ENCODE measurements at regions not wholly inside any gene's neighbourhood (a gene's known extent, or its start where the extent isn't known, plus 50 kb on each side); places are given as distances from the start of the nearest gene placed in this dataset.

DNA sequence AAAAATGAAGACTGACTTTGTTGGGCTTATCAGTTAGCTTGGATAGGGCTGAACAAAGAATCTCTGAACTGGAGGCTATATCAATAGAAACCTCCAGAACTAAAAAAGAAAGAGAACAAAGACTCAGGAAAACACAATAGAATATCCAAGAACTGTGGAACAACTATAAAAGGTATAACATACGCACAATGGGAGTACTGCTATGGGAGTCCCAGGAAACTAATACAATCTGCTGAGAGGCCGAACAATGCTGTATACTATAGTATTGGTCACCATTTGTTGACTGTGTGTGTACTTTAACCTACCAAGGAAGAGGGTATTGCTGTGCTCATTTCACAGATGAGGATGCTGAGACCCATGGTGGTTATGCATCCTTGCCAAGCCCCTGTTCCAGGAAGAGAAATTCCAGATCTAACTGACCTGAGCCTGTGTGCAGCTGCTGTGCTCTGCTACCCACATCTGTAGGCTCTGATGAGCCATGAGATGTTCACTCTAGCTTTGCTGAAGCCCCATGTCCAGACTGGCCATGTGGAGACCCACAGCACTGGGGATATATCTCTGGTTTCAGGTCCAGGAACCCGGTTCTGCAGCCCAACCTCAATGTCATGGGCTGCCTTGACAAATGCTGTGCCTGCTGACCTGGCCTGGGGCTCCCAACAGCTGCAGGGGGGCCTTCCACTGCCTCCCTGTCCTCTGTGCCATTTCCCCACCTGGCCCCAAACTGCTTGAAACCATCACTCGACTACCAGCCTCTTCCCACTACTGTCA, 254.3 kb upstream of the TNRC6C start:
- no peak for DNase-seq (ENCODE audit: extremely low read depth in 1 of 2, low read depth in 1 of 2)

DNA sequence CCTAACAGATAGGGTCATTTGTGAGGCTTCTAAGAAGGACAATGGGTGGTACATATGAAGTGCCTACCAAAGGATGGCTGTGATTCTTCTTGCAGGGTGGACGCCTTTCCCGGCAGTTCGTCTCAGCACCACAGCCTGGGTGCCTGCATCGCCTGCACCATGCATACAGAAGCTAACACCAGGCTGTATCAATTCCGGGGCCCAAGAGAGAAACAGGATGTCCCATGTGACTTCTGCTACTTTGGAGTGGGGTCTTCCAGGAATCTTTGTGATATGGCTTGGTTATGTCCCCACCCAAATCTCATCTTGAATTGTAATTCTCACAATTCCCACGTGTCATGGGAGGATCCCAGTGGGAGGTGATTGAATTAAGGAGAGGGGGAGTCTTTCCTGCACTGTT, 251.6 kb upstream of the TNRC6C start:
- DNase-seq (ENCODE audit: extremely low read depth in 1 of 2, low read depth in 1 of 2): no peak

DNA sequence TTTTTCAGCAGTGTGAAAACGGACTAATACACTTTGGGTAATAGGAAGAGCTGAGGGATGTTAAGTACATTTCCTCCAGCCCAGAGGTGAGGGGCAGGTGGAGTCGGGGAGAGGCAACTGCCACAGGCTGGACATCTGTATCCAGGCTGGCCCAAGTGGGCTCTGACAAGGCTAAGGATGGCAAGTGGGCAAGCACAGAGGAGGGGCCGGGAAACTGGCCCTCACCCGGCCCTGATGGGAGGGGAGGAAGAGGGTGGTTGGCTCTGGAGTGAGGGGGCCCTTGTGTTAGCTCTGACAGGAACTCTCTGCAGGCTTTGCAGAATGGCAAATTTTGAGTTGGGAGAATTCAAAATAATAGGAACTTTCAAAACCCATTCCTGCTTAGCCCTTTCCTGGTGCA, 251.0 kb upstream of the TNRC6C start:
- no peak for DNase-seq (ENCODE audit: extremely low read depth in 1 of 2, low read depth in 1 of 2)

DNA sequence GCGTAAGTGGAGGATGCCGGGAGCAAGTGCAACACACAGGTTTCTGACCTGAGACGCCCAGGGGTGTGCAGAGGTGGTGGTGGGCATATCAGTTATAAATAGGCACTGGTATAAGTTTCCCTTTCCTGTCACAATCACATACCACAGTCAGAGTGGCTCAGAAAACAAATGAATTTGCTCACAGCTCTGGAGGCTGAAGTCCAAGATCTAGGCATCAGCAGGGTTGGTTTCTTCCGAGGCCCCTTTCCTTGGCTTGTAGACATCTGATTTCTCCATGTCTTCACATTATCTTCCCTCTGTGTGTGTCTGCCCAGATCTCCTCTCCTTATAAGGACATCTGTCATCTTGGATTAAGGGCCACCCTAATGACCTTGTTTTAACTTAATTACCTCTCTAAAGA, 250.5 kb upstream of the TNRC6C start:
- DNase-seq (ENCODE audit: extremely low read depth in 1 of 2, low read depth in 1 of 2): no peak

DNA sequence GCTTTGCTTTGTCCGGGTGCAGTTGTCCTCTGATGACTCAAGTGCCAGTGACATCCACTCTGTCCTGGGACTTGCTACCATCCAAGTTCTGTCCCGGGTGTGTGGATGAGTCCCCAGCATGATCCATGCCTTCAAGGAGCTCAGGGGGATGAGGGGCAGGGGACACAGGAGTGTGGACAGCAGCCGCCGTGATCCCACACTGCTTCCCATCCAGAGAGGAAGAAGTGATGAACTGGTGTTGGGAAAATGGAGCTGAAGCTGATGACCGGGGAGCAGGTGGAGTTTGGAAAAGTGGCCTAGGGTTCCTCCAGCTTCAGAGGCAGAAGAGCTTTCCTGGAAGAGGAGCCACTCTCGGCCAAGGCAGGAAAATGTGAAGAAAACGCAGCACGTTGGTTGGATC, 249.6 kb upstream of the TNRC6C start:
- DNase-seq (ENCODE audit: extremely low read depth in 1 of 2, low read depth in 1 of 2): no peak

DNA sequence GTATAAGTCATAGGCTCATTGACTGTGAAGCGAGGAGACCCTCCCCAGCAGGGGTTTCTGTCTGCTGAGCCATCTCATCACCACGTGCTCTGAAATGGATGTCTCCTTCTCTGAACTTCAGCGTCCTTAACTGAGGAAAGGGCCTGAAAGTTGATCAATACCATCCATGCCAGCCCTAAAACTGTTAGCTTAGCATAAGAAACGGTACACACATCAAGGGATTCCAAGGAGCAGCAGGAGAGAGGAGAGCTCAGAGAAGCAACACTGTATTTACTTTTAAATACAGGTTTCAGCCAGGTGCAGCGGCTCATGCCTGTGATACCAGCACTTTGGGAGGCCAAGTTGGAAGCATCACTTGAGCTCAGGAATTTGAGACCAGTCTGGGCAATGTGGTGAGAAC, 248.9 kb upstream of the TNRC6C start:
- no peak for DNase-seq (ENCODE audit: extremely low read depth in 1 of 2, low read depth in 1 of 2)

DNA sequence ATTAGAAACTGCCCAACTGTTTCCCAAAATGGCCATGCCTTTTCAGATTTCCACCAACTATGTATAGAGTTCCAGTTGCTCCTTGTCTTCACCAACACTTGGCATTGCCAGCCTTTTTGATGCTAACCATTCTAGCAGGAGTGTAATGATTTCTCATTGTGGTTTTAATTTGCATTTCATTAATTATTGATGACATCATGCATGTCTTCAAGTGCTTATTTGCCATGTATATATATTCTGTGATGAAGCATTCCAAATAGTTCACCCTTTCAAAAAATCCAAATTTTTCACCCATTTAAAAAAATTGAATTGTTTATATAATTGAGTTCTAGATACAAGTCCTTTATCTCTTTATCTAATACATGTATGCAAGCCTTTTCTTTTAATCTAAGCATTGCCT, 245.9 kb upstream of the TNRC6C start:
- no peak for DNase-seq (ENCODE audit: extremely low read depth in 1 of 2, low read depth in 1 of 2)

DNA sequence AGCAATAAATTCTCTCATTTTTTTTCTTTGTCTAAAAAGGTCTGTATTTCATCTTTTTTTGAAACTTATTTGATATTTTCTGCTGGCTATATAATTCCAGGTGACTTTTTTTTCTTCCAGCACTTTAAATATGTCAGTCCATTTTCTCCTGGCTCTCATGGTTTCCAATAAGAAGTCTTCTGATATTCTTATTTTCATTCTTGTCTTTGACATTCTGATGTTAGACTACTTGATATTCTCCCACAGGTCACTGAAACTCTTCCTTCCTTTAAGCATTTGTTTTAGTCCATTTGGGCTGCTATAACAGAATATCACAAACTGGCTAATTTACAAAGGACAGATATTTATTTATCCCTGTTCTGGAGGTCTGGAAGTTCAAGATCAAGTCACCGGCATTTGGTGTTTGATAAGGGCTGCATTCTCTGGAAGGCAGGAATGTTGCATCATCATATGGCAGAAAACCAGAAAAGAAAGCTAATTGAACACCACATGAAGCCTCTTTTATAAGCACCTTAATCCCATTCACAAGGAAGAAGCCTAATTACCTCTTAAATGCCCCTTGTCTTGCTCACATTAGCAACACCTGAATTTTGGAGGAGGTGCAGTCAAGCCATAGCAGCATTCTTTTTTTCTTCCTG, 242.1 kb upstream of the TNRC6C start:
- no peak for DNase-seq (ENCODE audit: extremely low read depth in 1 of 2, low read depth in 1 of 2)

DNA sequence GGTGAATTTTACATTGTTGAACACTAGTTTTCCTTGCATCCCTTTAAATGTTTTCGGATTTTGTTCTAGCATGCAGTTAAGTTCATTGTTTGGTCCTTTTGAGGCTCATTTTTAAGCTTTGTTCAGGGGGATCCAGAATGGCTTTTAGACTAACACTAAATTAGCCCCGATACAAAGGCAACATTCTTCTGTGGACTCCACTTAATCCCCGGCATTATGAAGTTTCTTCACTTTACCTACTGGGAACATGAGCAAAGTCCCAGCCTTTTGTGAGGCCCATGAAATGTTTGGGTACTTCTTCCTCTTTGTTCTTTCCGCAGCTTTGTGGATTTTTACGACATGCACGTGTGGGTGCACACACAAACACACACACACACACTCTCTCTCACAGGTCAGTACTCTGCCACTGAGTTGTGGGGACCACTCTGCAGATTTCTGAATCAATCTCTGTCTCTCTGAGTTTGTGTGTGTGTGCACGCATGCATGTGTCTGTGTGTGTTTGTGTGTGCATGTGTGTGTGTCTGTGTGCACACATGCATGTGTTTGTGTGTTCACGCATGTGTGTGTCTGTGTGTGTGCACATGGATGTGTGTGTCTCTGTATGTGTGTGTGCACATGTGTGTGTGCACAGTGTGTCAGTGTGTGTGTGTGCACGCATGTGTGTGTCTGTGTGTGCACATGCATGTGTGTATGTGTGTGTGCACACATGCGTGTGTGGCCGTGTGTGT, 240.4 kb upstream of the TNRC6C start:
- DNase-seq (ENCODE audit: extremely low read depth in 1 of 2, low read depth in 1 of 2): no peak

DNA sequence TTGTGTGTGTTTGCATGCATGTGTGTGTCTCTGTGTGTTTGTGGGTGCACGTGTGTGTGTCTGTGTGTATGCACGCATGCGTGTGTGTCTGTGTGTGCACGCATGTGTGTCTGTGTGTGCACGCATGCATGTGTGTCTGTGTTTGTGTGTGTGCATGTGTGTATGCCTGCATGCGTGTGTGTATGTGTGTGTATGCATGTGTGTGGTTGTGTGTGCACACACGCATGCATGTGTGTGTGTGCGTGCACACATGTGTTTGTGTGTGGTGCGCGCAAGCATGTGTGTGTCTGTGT, 239.9 kb upstream of the TNRC6C start:
- no peak for DNase-seq (ENCODE audit: extremely low read depth in 1 of 2, low read depth in 1 of 2)

DNA sequence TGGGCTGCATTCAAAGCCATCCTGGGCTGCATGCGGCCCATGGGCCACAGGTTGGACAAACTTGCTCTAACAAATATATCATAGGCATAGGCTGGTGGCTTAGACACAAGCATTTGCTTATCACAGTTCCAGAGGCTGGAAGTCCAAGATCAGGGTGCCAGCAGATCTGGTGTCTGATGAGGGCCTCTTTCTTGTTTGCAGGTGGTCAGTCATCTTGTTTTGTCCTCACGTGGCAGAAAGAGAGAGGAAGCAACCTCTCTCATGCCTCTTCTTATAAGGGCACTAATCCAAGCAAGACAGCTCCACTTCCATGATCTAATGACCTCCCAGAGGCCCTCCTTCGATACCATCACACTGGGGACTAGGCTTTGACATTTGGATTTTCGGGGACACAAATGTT, 238.7 kb upstream of the TNRC6C start:
- DNase-seq (ENCODE audit: extremely low read depth in 1 of 2, low read depth in 1 of 2): no peak

DNA sequence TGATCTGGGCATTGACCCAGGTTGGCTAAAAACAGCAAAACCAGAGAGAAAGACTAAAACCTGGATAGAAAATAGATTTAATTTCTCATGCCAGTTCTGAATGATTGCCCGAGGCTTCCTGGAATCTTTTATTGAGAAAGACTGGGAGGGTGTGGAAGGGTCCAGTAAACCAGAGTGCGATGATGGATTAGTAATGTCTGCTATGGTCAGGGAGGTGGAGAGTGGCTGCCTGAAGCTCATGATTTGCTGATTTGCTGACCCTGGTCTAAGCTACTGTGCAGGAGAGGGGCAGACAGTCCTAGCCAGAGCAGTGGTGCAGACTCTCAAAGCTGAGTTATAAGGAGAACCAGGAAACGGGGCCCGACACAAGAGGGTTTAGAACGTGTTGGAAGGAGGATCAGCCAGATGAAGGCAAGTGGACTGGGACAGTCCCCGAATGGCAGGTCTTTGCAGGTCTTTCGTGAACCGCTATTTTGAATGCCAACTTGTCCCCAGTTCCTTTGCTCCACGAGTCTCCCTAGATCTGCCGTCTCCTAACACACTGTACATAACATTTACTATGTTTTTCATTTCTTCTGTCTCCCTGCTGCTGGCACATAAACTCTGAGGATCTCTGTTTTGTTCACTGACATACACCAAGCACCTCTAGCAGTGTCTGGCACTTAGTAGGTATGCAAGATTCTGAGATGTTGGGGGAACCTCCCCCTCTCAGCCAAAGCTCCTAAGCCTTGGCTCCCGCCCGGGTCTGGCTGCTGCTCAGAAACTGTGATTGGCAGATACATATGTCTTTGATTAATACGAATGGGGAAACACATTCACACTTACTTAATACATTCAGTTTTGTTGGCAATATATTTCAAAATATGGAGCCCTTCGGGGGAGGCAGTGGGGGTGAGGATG, 237.3 kb upstream of the TNRC6C start:
- DNase-seq (ENCODE audit: extremely low read depth in 1 of 2, low read depth in 1 of 2): no peak

DNA sequence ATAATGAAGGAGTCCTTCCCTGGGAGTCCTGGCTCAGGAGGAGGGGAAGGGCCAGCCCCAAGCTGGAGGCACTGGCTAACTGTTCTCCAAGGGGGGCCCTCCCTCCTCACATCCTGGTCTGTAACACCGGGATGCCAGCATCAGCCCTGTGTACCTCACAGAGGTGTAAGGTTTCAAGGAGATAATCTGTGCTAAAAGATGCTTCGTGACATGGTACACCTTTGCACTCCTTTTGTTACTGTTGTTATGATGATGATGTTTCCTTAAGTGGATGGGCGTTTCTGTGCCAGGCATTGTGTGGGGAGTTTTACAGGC, 236.7 kb upstream of the TNRC6C start:
- no peak for DNase-seq (ENCODE audit: extremely low read depth in 1 of 2, low read depth in 1 of 2)

DNA sequence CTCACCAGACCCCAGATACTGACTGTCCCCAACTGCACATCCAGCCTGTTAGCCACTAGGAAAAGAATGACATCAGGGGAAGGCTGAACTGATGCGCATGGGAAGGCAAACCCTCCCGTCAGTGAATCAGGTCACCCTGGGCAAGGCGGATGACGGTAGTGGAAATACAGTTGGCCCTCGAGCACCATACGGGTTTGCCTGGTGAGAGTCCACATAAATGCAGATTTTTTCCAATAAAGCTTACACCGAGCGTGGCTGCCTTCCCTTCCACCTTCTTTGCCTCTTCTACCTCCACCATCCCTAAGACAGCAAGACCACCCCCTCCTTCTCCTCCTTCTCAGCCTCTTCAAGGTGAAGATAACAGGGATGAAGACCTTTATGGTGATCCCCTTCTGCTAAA, 236.1 kb upstream of the TNRC6C start:
- no peak for DNase-seq (ENCODE audit: extremely low read depth in 1 of 2, low read depth in 1 of 2)

DNA sequence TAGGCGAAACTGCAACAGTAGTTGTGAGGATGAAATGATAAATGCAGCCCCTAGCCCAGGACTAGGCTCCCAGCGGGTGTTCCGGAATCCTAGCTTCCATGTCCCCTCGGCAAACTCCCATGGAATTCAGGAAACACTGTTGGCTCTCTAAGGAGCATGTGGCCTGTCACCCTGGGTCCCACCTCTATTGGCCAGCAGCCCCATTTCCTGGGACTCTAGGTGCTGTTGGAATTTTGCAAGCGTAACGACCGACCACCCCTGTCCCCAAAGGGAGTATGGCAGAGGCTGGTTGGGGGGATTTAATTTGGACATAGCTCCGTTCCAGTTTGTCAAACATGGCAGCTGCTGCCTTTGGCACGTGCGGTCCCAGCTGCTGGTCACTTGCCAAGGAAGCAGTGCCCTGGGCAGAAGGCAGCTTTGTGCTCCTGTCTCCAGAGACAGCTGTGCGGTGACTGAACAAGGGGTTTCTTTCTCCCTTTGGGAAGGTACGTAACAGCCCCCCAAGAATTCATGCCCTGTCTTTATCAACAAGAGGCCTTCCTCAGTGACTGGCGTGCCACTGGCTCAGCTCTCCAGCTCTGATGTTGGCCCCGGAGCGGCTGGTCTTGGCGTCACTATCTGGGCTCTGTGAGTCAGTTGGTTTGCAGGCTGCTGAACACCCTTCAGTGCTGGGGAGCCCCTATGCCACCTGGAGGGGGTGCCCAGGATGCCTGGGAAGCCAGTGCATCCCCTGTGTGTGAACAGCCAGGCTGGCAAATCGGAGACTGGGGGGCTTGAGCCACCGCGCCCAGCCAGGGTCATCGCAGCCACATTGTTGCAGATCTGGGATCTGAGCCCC, 235.2 kb upstream of the TNRC6C start:
- DNase-seq (ENCODE audit: extremely low read depth in 1 of 2, low read depth in 1 of 2): no peak

DNA sequence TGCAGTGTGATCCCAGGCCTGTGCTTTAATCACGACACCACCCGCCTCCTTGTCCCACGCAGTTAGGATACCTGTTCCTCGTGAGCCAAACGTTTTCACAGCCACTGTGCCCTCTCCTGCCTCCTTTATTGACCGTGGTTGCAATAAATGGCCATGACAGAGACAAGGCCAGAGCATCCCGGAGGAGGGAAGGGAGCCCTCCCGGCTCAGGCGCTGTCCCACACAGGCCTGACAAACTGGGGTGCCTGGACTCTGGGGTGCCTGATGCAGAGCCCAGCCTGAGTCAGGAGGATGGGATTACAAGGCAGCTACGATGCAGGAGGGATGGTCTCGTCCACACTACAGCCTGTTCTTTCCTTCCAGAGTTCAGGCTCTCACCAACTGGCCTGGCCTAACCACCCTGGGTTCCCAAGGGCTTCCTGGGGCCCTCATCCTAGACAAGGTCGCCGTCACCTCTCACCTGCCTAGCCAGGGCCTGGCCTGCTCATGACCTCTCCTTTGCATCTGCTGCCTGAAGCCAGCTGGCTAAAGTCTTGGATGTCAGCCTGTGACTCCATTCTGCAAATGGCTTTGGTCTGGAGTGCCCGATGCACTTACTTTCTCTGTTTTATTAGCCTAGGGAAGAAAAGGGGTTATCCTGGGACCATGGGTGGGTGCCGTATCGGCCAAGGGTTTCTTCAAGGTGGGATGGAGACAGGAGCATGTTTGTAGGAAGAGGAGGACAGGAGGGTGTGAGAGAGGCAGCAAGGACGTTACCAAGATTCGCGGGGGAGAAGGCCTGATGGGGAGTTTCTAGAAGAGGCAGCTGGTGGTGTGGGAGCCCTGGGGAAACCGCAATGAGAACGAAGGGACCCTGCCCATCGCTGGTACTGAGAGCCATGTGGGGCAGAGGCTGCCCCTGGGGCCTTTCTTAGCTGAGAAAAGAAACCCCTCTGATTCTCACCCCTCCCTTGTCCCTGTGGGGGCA, 234.3 kb upstream of the TNRC6C start:
- DNase-seq (ENCODE audit: extremely low read depth in 1 of 2, low read depth in 1 of 2): no peak

DNA sequence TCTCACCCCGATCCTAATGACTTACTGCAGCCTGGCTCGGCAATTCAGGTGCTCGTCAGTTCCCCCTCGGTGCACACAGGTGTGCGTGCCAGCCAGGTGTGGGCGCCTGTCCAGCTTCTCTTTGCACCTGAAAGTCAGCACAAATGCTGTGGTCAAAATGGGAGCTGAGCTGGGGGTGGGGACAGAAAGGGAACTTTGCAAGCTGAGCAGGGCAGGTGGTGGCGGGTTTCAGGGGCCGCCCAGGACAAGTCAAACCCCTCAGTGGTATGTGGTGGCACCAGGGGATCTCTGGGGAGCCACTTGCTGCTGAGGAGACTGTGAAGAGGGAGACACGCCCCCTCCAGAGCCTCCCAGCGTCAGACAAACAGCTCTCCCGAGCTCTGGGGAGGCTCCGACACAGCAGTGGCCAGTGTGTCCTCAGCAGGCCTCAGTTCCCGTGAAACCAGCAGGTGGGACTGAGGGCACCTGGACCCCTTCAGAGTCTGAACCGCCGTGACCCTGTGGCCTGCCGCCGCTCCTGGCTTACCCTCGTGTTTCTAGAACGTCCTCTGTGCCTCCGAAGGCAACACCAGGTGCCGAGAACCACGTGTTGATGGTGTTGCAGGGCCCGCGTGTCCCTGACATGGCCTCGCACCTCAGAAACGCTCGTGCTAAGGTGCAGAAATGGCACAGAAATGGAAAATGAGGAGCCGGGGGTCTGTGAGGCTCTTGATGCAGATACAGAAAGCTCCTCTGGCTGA, 233.5 kb upstream of the TNRC6C start:
- DNase-seq (ENCODE audit: extremely low read depth in 1 of 2, low read depth in 1 of 2): no peak

DNA sequence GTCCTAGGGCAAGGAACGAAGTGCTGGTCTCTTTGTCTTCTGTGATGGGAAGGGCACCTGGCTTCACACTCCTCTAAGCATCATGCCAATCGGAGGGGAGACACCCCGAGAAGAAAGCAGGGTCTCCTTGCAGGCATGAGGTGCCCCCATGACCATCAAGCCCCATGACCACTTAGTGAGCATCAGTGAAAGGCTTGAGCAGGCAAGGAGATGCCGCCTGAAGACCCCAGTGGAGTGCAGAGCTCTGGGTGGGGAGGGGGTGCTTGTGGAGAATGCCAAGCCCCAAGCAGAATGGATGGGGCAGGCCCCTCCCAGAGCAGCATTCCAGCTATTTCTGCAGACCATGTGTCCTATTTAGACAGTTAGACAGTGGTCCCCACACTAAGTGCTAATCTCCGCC, 232.7 kb upstream of the TNRC6C start:
- DNase-seq (ENCODE audit: extremely low read depth in 1 of 2, low read depth in 1 of 2): no peak

DNA sequence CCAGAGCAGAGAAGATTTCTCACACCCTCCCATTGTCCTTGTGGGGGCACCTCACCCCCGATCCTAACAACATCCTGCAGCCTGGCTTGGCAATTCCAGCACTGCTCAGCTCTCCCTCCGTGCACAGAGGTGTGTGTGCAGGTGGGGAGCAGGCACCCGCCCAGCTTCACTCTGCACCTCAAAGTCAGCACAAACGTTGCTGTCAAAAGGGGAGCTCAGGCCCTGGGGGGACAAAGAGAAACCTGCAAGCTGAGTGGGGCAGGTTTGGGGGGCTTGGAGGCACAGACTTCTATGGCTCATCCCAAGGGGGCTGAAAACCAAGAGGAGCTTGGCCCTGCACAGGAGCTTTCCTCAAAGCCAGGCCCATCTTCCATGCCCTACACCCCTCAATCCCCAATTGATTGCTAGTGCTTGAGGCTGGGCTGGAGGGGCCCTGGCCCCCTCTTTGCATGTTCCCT, 231.9 kb upstream of the TNRC6C start:
- no peak for DNase-seq (ENCODE audit: extremely low read depth in 1 of 2, low read depth in 1 of 2)
